PC-9 (cell line): ENCODE measurements at regions not wholly inside any gene's neighbourhood (a gene's known extent, or its start where the extent isn't known, plus 50 kb on each side); places are given as distances from the start of the nearest gene placed in this dataset.
"Not testable (repeated sequence)": the region's sequence is repeated elsewhere in the genome, so short reads cannot be mapped to it uniquely, and the experiment has no call there.

Experiments
- BruUV-seq: library from RNA; stranded (reverse); fragments of 400-500 nt; replicated peaks from 2 replicates; lab custom pipeline; 2021; lab: Mats Ljungman, UMichigan
- CTCF ChIA-PET: fragments of 300-600 bp; sonication (Branson Sonifier 250); formaldehyde crosslinking; loops from one replicate; lab custom pipeline; 2022; ENCODE audit warnings: antibody characterized with exemption; lab: Charles Lee
- POLR2A ChIA-PET: fragments of 300-600 bp; sonication (Branson Sonifier 250); formaldehyde crosslinking; loops from one replicate; lab custom pipeline; 2022; ENCODE audit warnings: antibody characterized with exemption; ENCODE audit not compliant: unreplicated experiment; lab: Charles Lee
- DNase-seq, 2 experiments: peaks; one replicate each; pipeline versions ENCODE4 v3.0.0 to v3.0.0-alpha.2; 2015 to 2022; ENCODE audit warnings: mixed read lengths in 1 of 2
- H2AFZ ChIP-seq: fragments of 200-600 bp; sonication (generic); 2 replicates; pipeline ENCODE4 v1.8.1; 2017; ENCODE audit warnings: antibody characterized with exemption
- H3F3A ChIP-seq: fragments of 200-600 bp; sonication (generic); 2 replicates; pipeline ENCODE4 v1.8.1; 2017; ENCODE audit warnings: antibody characterized with exemption, mild to moderate bottlenecking, low read depth; ENCODE audit not compliant: insufficient read depth
- H3K27ac ChIP-seq: fragments of 200-600 bp; sonication (generic); 2 replicates; pipeline ENCODE4 v1.6.1; 2016; ENCODE audit warnings: mixed run types
- H3K27me3 ChIP-seq: fragments of 200-600 bp; sonication (generic); 2 replicates; pipeline ENCODE4 v1.6.1; 2016; ENCODE audit warnings: low read depth, mixed run types; ENCODE audit not compliant: insufficient read depth
- H3K36me3 ChIP-seq: fragments of 200-600 bp; sonication (generic); 2 replicates; pipeline ENCODE4 v1.6.1; 2016; ENCODE audit warnings: low read depth, mixed run types
- H3K4me1 ChIP-seq: fragments of 200-600 bp; sonication (generic); replicated peaks from 2 replicates; pipeline ENCODE4 v1.6.1; 2016; ENCODE audit warnings: mixed run types; ENCODE audit not compliant: insufficient read depth
- H3K4me2 ChIP-seq: fragments of 200-600 bp; sonication (generic); 2 replicates; pipeline ENCODE4 v1.6.1; 2017; ENCODE audit warnings: mixed run types
- H3K4me3 ChIP-seq: fragments of 200-600 bp; sonication (generic); 2 replicates; pipeline ENCODE4 v1.6.1; 2016; ENCODE audit warnings: mixed run types
- H3K79me2 ChIP-seq: fragments of 200-600 bp; sonication (generic); 2 replicates; pipeline ENCODE4 v1.6.1; 2017; ENCODE audit warnings: low read depth, mixed run types
- H3K9me2 ChIP-seq: fragments of 200-600 bp; sonication (generic); 2 replicates; pipeline ENCODE4 v1.8.1; 2017; ENCODE audit warnings: mild to moderate bottlenecking; ENCODE audit not compliant: insufficient read depth
- H3K9me3 ChIP-seq: fragments of 200-600 bp; sonication (generic); 2 replicates; pipeline ENCODE4 v1.8.1; 2016; ENCODE audit warnings: low read depth; ENCODE audit not compliant: insufficient read depth
- H4K20me1 ChIP-seq: fragments of 200-600 bp; sonication (generic); 2 replicates; pipeline ENCODE4 v1.8.1; 2017; ENCODE audit not compliant: insufficient read depth
- intact Hi-C: fragments of 100-400 bp; cut with micrococcal nuclease; formaldehyde crosslinking; loops from one replicate; pipeline ENCODE4 v1.10.0; 2022; ENCODE audit not compliant: unreplicated experiment

DNA sequence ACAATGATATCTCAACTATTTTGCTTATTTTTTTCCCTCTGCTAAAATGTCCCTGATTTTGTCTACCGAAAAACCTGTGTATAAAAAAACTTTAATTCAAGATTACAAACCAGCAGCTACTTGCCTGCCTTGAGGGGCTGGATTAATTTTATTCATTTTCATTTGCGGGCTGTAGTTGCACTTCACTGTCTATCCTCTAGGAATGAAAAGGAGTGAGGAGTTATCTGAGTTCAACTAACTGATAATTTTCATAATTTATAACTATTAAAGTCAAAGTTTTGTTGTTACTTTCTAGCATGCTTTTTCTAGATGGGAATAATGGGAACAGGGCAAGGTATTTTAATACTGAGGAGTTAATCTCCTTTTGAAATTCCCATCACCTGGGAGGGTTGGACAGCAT is 50.3 kb upstream of the AGTPBP1 start:
- H3K27me3 ChIP-seq, POLR2A ChIA-PET, H3F3A ChIP-seq, H3K4me1 ChIP-seq, DNase-seq, H3K27ac ChIP-seq, H3K9me3 ChIP-seq, H3K4me2 ChIP-seq, H3K9me2 ChIP-seq, BruUV-seq, H2AFZ ChIP-seq, H4K20me1 ChIP-seq, H3K36me3 ChIP-seq, H3K79me2 ChIP-seq, H3K4me3 ChIP-seq, CTCF ChIA-PET, intact Hi-C loops: not testable (repeated sequence)

DNA sequence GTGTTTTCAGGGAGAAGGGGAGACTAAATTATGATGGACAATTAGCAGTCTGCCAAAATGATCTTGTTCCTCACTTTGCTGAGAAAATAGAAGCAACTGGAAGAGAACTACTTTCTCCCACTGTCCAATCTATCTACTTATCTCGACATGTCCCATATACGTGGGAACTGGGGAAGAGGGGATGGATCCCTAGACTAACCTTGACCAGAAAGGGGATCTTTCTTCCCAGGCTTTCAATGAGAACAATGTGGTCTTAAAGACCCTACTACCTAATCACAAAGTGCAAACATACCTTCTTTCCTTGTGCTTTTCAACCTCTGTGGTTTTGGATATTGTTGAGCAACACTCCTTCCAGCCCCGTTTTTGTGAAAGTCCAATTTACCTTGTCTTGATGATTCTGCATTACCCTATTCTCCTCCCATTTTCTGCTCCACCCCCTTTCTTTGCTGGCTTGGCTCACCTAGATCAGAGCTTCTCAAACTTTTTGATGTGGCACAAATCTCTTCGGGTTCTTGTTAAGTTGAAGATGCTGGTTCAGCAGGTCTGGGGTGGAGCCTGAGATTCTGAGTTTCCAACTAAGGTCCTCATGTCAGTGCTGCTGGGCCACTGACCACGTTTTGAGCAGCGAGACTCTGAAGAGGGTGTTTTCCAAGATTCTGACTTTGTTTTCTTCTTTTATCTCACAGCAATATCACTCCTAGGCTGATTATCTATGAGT is 61.4 kb upstream of the AGTPBP1 start:
- H4K20me1 ChIP-seq, intact Hi-C loops, POLR2A ChIA-PET, H3K27me3 ChIP-seq, H3K4me2 ChIP-seq, H3K36me3 ChIP-seq, H3K9me2 ChIP-seq, H3K79me2 ChIP-seq, H3K4me3 ChIP-seq, H3K9me3 ChIP-seq, H3K4me1 ChIP-seq, CTCF ChIA-PET, BruUV-seq, DNase-seq, H2AFZ ChIP-seq, H3K27ac ChIP-seq, H3F3A ChIP-seq: not testable (repeated sequence)

DNA sequence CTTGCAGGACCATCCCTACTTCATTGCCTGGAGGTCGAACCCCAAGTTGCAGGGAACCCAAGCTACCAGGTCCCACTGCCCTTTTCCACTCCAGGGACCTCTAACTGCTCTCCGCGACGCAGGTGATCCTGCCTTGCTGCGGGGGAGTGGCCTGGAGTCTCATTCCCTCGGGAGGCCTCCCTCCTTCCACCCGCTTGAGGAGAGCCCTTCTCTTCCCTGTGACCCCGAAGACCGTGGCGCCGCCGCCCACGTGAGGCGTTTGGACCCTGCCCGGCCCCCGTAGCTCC is 63.0 kb upstream of the AGTPBP1 start:
- BruUV-seq, H3K36me3 ChIP-seq, CTCF ChIA-PET, POLR2A ChIA-PET, H3K9me2 ChIP-seq, H3F3A ChIP-seq, H3K4me1 ChIP-seq, H3K27me3 ChIP-seq, DNase-seq, H3K27ac ChIP-seq, H3K79me2 ChIP-seq, H3K9me3 ChIP-seq, H4K20me1 ChIP-seq: not testable (repeated sequence)
- Histone ChIP-seq H3K4me2 (peak overlapping the region; percentile 98), H2AFZ (0 out of 2 replicates have a peak overlapping the region, but pooled peaks have one; percentile 43), H3K4me3 (peak overlapping the region; percentile 65; the same call in 1 of the 2 replicates)
- intact Hi-C loops: loop anchor here (2.0 kb wide), 1 partner anchor 54 kb away; no protein-coding TSS in a partner anchor

DNA sequence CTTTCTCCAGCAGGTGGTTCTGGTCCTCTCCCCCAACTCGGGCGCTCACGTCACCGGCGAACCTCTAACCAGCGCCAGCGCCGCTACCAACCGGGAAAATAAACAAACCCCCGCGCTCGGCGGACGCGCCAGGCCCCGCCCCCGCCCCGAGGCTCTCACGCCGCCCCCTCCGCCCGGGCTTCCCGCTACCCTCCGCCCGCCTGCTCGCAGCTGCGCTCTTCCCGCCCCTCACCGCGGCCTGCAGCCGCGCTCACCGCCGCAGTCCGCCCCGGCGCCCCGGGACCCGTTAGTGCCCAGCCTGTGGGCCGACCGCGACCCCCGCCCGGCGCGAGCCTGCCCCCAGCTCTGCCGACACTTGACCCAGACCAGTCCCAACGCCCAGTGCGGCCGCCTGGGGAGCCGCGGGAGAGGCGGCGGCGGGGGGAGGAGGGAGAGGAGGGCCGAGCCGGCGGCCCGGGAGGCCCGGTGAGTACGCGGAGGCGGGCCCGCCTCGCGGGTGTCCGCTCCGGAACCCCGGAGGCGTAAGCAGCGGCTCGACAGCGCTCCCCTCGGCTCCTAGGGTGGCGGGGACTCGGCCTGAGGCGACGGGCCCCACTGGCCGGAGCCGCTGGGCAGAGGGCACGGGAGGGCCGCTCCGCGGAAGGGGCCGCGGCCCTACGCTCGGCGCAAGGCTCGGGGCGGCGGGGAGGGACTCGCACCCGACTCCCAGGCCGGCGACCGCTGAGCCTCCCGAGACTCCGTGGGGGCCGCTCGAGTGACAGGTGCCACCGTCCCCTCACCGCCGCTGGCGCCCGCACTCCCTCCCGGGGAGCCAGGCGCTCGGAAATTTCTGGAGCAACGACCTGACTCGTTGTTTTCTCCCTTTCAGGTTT is 63.6 kb upstream of the AGTPBP1 start:
- H3K27ac ChIP-seq: not testable (repeated sequence)
- peak in 1 of 2 experiments; percentile 69 for DNase-seq

DNA sequence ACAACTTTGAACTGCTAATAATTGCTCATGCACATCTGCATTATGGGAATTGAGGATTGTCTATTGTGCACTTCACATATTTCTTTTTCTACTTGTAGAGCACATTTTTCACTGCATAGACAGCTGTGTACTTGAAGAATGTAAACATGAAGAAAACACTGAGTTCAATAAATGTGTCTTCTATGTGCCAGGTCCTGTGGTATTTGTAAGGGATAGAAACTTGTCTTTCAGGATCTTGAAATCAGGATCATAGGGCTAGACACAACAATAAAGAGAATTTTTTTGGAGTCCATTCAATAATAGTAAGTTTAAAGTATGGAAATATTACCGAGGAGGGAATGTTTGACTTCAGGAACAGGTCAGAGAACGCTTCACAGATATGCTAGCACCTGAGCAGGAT is 66.6 kb upstream of the AGTPBP1 start:
- H3K4me1 ChIP-seq, CTCF ChIA-PET, H3F3A ChIP-seq, H2AFZ ChIP-seq, DNase-seq, H3K4me3 ChIP-seq, H3K36me3 ChIP-seq, H3K9me2 ChIP-seq, POLR2A ChIA-PET, H4K20me1 ChIP-seq, H3K27ac ChIP-seq, H3K27me3 ChIP-seq, BruUV-seq, H3K4me2 ChIP-seq, H3K79me2 ChIP-seq, H3K9me3 ChIP-seq, intact Hi-C loops: not testable (repeated sequence)

More for the DNA sequence above, 63.6 kb upstream of the AGTPBP1 start:
- Histone ChIP-seq H2AFZ (peak overlapping the region; percentile 79), H3K4me2 (peak overlapping the region; percentile 98), H3K4me3 (peak overlapping the region; percentile 65)
- BruUV-seq, H3K9me3 ChIP-seq, POLR2A ChIA-PET, H3K79me2 ChIP-seq, H3F3A ChIP-seq, H3K9me2 ChIP-seq, CTCF ChIA-PET, H4K20me1 ChIP-seq, H3K4me1 ChIP-seq, H3K27me3 ChIP-seq, H3K36me3 ChIP-seq: not testable (repeated sequence)
- intact Hi-C loops: loop anchor here (2.0 kb wide), 1 partner anchor 53 kb away; no protein-coding TSS in a partner anchor

DNA sequence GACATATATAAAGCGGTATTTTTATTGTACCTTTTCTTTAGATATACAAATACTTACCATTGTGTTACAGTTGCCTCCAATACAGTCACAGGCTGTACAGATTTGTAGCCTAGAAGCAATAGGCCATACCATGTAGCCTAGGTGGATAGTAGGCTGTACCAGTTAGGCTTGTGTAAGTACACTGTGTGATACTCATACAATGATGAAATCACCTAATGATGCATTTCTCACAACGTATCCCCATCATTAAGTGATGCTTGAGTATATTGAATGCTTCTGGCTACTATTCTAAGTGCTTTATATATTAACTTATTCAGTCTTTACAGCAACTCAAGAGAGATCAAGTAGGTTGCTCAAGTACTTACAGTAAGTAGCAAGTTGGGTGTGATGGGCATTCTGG is 71.6 kb upstream of the AGTPBP1 start:
- BruUV-seq, DNase-seq, H3K9me3 ChIP-seq, H3F3A ChIP-seq, H3K27ac ChIP-seq, H3K9me2 ChIP-seq, H3K27me3 ChIP-seq, POLR2A ChIA-PET, CTCF ChIA-PET, intact Hi-C loops, H3K36me3 ChIP-seq, H3K79me2 ChIP-seq, H3K4me2 ChIP-seq, H3K4me3 ChIP-seq, H3K4me1 ChIP-seq, H2AFZ ChIP-seq, H4K20me1 ChIP-seq: not testable (repeated sequence)

DNA sequence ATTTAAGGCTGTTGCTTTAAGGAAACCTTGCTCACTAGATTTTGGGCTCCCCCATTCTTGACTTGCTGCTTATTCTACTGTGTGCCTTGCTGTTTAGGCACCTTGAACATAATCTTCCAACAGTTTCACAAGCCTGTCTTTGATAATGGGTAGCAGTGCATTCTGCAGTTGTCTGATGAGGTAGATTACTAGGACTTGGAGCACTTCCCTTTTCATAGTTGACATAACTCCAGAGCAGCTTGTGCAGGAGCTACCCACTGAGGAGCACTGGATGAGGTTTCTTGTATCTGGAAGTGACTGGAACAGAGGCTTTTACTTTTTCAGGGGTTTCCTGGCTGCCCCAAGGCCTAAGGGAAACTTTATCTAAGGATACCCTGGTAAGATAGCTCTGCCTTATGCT is 73.0 kb upstream of the AGTPBP1 start:
- intact Hi-C loops: not testable (repeated sequence)

More for the DNA sequence above, 73.0 kb upstream of the AGTPBP1 start:
- H3K4me1 ChIP-seq, H3F3A ChIP-seq, POLR2A ChIA-PET, H4K20me1 ChIP-seq, H3K4me3 ChIP-seq, CTCF ChIA-PET, H3K27me3 ChIP-seq, H2AFZ ChIP-seq, H3K9me3 ChIP-seq, H3K27ac ChIP-seq, DNase-seq, H3K4me2 ChIP-seq, H3K9me2 ChIP-seq, H3K79me2 ChIP-seq, H3K36me3 ChIP-seq, BruUV-seq: not testable (repeated sequence)
